ENCODE measurements at regions not wholly inside any gene's neighbourhood (a gene's known extent, or its start where the extent isn't known, plus 50 kb on each side); places are given as distances from the start of the nearest gene placed in this dataset.
"Not testable (repeated sequence)": the region's sequence is repeated elsewhere in the genome, so short reads cannot be mapped to it uniquely, and the experiment has no call there.

GRCh38 chr3:73874606-73875369, 250.0 kb upstream of the PDZRN3 start:
- DNase-seq, result no peak
- ATAC-seq (ENCODE audit: poor library complexity), result no peak
- intact Hi-C loops (cut with DNase I), result no loop called here

- DNase-seq (no peak), ATAC-seq (ENCODE audit: poor library complexity) (no peak)
- intact Hi-C loops (cut with DNase I), result no loop called here
Observed at GRCh38 chr3:73874161-73874560, 249.4 kb upstream of the PDZRN3 start.

GRCh38 chr3:73868688-73869315, 244.1 kb upstream of the PDZRN3 start:
- ATAC-seq (ENCODE audit: poor library complexity) (peak; percentile 81), DNase-seq (no peak)
- intact Hi-C loops (cut with DNase I), result no loop called here

DNA sequence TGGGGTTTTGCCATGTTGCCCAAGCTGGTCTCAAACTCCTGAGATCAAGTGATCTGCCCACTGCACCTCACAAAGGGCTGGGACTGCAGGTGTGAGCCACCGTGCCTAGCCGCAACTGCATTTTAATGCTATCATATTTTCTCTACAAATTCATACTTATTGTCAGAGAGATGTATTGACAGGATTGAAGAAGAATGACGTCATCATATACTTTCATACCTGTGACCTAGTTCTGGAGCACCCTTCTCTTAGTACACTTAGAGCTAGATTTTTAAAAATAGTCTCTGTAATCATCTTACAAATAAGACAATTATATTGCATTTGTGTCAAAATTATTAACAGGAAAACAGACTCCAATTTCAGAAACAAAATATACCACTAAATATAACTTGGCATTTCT, 242.8 kb upstream of the PDZRN3 start:
- ATAC-seq (ENCODE audit: poor library complexity) (no peak), DNase-seq (no peak)
- intact Hi-C loops (cut with DNase I), result no loop called here

- ATAC-seq (ENCODE audit: poor library complexity) (no peak), DNase-seq (no peak)
- intact Hi-C loops (cut with DNase I), result no loop called here
Observed at GRCh38 chr3:73866846-73867245, 242.1 kb upstream of the PDZRN3 start.

- DNase-seq, result no peak
- intact Hi-C loops (cut with DNase I), result no loop called here
- peak; percentile 78 for ATAC-seq (ENCODE audit: poor library complexity)
Observed at GRCh38 chr3:73863546-73864079, 238.9 kb upstream of the PDZRN3 start.

DNA sequence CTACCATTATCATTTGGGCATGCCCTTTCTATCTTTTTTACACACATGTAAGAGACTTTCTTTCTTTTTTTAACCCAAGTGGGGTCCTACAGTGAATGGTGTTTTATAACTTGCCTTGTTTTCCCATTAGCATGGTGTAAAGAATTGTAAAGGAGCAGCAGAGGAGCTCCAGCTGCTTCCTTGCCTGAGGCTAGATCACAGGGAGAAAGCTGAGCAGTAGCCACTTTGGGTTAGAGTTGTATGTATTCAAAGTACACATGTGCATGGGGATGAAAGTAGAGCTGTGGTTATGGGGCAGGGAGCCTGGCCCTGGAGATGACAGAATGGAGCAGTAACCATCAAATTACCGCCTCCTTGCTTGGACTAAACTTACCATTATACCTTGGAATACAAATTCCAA, 231.1 kb upstream of the PDZRN3 start:
- DNase-seq, result no peak
- intact Hi-C loops (cut with DNase I), result no loop called here
- no peak for ATAC-seq (ENCODE audit: poor library complexity)

GRCh38 chr3:73848173-73848906, 223.6 kb upstream of the PDZRN3 start:
- DNase-seq (no peak), ATAC-seq (ENCODE audit: poor library complexity) (peak; percentile 71)
- intact Hi-C loops (cut with DNase I), result loop anchor here (5.0 to 10.0 kb wide), 2 partner anchors 224 to 341 kb away; partner anchors contain the start of gene PDZRN3

GRCh38 chr3:73846951-73847350, 222.2 kb upstream of the PDZRN3 start:
- ATAC-seq (ENCODE audit: poor library complexity) (no peak), DNase-seq (no peak)
- intact Hi-C loops (cut with DNase I), result loop anchor here (5.0 to 10.0 kb wide), 2 partner anchors 222 to 340 kb away; partner anchors contain the start of gene PDZRN3

- DNase-seq (no peak), ATAC-seq (ENCODE audit: poor library complexity) (no peak)
- intact Hi-C loops (cut with DNase I), result no loop called here
Observed at GRCh38 chr3:73839032-73839431, 214.3 kb upstream of the PDZRN3 start.

DNA sequence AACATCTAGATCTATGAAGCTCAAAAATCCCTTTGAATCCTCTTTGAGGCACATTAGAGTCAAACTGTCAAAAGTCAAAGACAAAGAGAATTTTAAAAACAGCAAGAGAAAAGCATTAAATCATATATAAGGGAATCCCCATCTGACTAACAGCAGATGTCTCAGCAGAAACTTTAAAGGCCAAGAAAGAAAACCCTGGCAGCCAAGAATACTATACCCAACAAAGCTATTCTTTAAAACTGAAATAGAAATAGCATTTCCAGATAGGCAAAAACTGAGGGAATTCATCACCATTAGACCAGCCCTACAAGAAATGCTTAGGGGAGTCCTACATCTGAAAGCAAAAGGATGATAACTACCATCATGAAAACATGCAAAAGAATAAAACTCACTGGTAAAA, 211.2 kb upstream of the PDZRN3 start:
- DNase-seq, result no peak
- intact Hi-C loops (cut with DNase I), result no loop called here
- ATAC-seq (ENCODE audit: poor library complexity), result no peak

- DNase-seq, result no peak
- no peak for ATAC-seq (ENCODE audit: poor library complexity)
- intact Hi-C loops (cut with DNase I), result no loop called here
Observed at GRCh38 chr3:73832426-73832825, 207.7 kb upstream of the PDZRN3 start.

DNA sequence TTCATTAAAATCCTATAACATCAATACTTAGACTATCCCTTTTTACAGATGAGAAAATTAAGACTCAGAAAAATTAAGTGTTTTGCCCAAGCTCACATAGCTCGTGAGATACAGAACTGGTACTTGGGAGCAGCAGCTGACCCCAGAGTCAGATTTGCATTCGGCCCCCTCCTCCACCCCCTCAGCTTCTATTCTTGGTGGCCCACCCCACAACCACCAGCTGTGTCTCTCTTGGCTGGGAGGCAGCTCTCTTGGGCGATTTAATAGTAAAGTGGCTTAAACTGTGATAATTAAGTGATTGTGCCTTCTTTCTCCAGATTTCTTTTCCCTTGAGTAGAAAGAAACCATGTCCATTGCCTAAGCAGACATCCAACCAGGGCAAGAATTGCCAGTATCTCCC, 203.6 kb upstream of the PDZRN3 start:
- no peak for DNase-seq
- intact Hi-C loops (cut with DNase I), result no loop called here
- no peak for ATAC-seq (ENCODE audit: poor library complexity)

DNA sequence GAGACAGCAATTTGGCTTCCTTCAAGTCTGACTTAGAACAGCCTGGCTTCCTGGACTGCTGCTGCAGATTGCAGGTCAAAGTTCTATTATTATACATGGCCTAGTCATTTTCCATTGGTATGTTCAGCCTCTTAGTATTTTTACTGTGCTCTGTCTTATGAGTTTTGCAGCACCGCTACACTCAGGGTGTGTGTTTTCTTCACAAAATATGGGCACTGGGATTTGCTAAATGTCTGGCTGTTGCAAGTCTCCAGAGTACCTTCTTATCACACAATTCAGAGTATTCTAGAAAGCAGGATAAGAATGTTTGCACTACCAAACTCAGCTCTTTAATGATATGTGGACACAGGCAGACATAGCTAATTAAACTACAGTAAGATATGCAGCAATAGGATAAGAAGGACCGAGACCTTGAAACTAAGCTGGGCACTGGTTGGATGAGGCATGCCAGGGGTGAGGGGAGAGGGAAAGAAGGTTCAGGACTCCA, 203.0 kb upstream of the PDZRN3 start:
- peak; percentile 90 for ATAC-seq (ENCODE audit: poor library complexity)
- DNase-seq, result no peak
- intact Hi-C loops (cut with DNase I), result no loop called here

DNA sequence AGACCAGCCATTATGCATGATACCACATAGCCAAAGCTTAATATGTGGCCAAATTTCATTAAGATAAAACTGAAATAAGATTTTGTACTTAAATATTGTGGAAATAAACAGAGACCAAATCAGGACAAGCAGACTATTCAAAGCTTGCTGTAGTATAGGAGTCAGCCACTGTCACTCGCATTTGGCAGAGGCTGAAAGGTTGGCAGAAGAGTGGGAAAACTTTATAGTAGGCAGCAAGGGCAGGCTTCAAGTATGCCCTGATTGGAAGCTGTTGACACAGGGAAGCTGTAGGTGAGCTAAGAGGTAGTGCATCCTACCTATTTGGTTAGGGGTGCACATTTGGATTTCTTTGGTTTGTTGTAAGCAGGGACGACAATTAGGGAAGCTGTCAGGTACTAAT, 202.5 kb upstream of the PDZRN3 start:
- DNase-seq, result no peak
- ATAC-seq (ENCODE audit: poor library complexity), result peak; percentile 89
- intact Hi-C loops (cut with DNase I), result no loop called here

DNA sequence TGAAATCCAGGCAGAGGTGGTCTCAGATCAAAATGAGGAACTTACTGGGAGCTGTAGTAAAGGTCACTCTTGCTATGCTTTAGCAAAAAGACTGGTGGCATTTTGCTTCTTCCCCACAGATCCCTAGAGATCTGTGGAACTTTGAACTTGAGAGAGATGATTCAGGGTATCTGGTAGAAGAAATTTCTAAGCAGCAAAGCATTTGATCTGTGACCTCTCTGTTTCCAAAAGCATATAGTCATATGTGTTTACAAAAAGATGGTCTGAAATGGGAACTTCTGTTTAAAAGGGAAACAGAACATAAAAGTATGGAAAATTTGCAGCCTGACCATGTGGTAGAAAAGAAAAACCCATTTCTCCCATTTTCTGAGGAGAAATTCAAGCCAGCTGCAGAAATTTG, 196.2 kb upstream of the PDZRN3 start:
- DNase-seq; intact Hi-C loops (cut with DNase I); ATAC-seq (ENCODE audit: poor library complexity): not testable (repeated sequence)

DNA sequence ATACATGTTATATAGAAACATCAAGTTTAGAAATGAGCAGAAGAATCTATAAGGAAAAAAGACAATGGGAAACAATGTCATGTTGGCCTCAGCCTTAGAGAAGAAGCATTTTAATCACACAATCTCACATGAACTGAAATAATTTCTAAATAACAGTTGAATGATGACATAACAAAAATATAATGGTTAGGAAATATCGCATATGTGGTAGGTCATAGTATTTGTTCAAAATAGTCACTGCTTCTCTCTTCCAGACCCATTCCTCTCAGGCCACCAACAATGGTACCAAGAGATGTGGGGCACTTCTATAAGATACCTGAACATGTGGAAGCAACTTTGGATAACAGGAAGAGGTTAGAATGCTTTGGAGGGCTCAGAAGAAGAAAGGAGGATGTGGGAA, 195.7 kb upstream of the PDZRN3 start:
- intact Hi-C loops (cut with DNase I), result no loop called here
- no peak for ATAC-seq (ENCODE audit: poor library complexity)
- no peak for DNase-seq

DNA sequence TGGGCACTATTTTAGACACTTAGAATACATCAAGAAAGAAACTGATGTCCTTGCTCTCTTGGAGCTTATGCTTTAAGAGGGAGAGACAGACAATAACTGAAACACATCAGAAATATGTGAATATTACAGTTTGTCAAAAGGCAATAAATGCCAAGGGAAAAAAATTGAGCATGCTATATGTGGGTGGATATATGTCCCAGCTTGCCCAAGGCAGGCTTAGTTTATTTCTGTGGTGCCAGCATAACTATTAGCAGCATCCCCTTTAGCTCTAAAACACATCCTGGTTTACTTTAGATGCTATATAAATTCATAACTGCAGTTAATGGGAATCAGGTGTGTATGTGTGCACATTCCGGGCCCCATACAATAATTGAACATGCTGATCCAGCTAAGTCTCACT, 191.2 kb upstream of the PDZRN3 start:
- DNase-seq (no peak), ATAC-seq (ENCODE audit: poor library complexity) (no peak)
- intact Hi-C loops (cut with DNase I), result no loop called here

DNA sequence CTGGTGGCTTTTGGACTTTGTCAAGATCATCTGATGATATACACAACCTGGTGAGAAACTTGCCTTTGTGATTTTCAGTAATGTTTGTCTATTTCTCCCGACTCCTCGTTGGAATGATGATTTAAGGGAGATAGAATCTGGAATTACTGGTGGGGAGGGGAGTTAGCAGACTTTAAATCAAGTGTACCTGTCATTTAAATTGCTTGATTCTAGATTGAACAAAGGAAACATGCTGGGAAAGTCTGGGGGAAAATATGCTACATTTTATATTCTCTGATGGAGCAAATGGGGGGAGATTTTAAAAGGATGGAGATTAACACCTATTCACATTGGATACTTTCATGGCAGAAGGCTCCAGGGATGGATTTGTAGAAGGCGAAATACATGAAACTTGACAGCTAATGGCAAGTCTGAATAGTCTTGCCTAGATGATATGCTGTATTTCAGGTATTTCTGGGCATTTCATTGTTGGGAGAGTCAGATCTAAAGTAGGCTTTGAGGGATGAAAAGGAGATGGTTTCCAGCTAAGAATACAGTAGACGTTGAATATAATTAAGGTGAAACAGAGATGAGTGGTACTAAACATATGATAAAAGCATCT, 189.1 kb upstream of the PDZRN3 start:
- ATAC-seq (ENCODE audit: poor library complexity), result no peak
- no peak for DNase-seq
- intact Hi-C loops (cut with DNase I), result no loop called here
